ENCODE measurements at regions not wholly inside any gene's neighbourhood (a gene's known extent, or its start where the extent isn't known, plus 50 kb on each side); places are given as distances from the start of the nearest gene placed in this dataset.

DNA sequence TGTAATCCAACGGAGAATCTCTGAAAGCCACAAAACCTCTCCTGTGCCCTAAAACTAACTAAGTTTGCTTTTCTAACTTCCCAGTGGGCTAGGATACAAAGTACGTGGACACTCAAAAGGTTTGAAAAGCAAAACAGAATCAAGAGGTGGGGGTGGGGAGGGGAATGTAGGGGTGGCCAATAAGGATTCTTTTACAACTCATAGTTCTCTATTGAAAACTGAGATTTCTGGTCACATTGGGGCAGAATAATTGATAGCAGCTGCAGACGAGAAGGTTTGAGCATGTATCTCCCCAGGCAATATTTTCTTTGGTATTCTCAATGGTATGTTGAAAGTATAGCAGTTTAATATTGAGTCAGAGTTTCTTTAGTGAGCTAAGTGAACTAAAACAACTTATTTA is 376.7 kb upstream of the CITED2 start:
- Histone ChIP-seq H2AFZ (ENCODE audit: low read depth, low read length, severe bottlenecking) (no peak overlapping the region), H3K4me3 (ENCODE audit: insufficient read depth, low read length, poor library complexity, severe bottlenecking) (no peak overlapping the region), H3K27me3 (ENCODE audit: low read length) (no peaks in the 10 kb centered on the region), H3F3A (ENCODE audit: insufficient read depth) (no peaks in the 10 kb centered on the region), H3K4me2 (ENCODE audit: low read depth, low read length, poor library complexity, severe bottlenecking) (no peak overlapping the region), H3K79me2 (ENCODE audit: insufficient read depth, low read length) (no peaks in the 10 kb centered on the region), H4K20me1 (ENCODE audit: low read depth, low read length) (no peaks in the 10 kb centered on the region), H3K9ac (ENCODE audit: low read length) (no peak overlapping the region), H3K9me3 (ENCODE audit: insufficient read depth, low read length) (no peaks in the 10 kb centered on the region), H3K9me2 (replicated peaks; ENCODE audit: insufficient read depth, low read length) (no peaks in the 10 kb centered on the region), H3K27ac (ENCODE audit: low read depth, low read length) (no peak overlapping the region), H3K36me3 (ENCODE audit: low read length) (no peaks in the 10 kb centered on the region)
- TF ChIP-seq CTCF (IDR thresholded peaks at IDR 0.05; ENCODE audit: insufficient read depth, low read length, poor library complexity, severe bottlenecking) (no peak), EZH2phosphoT487 (conservative IDR thresholded peaks at IDR 0.05; ENCODE audit: low read length) (no peak)

- Histone ChIP-seq H3K9me3 (ENCODE audit: insufficient read depth, low read length) (no peaks in the 10 kb centered on the region), H3K27me3 (ENCODE audit: low read length) (no peaks in the 10 kb centered on the region), H3K9ac (ENCODE audit: low read length) (no peak overlapping the region), H4K20me1 (ENCODE audit: low read depth, low read length) (no peaks in the 10 kb centered on the region), H2AFZ (ENCODE audit: low read depth, low read length, severe bottlenecking) (no peak overlapping the region), H3F3A (ENCODE audit: insufficient read depth) (no peaks in the 10 kb centered on the region), H3K79me2 (ENCODE audit: insufficient read depth, low read length) (no peaks in the 10 kb centered on the region), H3K4me3 (ENCODE audit: insufficient read depth, low read length, poor library complexity, severe bottlenecking) (no peak overlapping the region), H3K27ac (ENCODE audit: low read depth, low read length) (no peak overlapping the region), H3K9me2 (replicated peaks; ENCODE audit: insufficient read depth, low read length) (no peaks in the 10 kb centered on the region), H3K4me2 (ENCODE audit: low read depth, low read length, poor library complexity, severe bottlenecking) (no peak overlapping the region), H3K36me3 (ENCODE audit: low read length) (no peaks in the 10 kb centered on the region)
- TF ChIP-seq CTCF (IDR thresholded peaks at IDR 0.05; ENCODE audit: insufficient read depth, low read length, poor library complexity, severe bottlenecking), result no peak
- no peak for TF ChIP-seq EZH2phosphoT487 (conservative IDR thresholded peaks at IDR 0.05; ENCODE audit: low read length)
Observed at GRCh38 chr6:139748353-139749146, 374.1 kb upstream of the CITED2 start.

DNA sequence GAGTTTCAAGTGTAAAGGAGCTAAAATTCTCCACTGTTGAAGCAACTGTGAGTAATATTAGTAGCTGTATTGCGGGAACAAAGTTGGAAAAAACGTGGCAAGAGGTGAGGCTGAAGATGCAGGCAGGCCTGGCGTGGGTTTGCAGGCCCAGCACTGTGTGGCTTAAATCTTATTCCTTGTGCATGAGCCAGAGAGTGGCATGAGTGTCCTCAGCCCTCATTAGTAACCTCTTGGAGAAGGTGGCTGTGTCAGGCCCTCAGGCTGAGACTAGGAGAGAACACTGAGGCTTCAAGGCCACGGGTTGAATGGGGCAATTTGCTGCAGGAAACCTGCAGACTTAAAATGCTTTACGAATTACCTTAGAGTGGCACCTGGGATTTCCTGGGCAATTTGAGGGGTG is 372.7 kb upstream of the CITED2 start:
- no peaks in the 10 kb centered on the region for H4K20me1 ChIP-seq (ENCODE audit: low read depth, low read length)
- H3K36me3 ChIP-seq (ENCODE audit: low read length), result no peaks in the 10 kb centered on the region
- H3K4me2 ChIP-seq (ENCODE audit: low read depth, low read length, poor library complexity, severe bottlenecking), result no peak overlapping the region
- H3K27me3 ChIP-seq (ENCODE audit: low read length), result no peaks in the 10 kb centered on the region
- H3K4me3 ChIP-seq (ENCODE audit: insufficient read depth, low read length, poor library complexity, severe bottlenecking), result no peak overlapping the region
- H3F3A ChIP-seq (ENCODE audit: insufficient read depth), result no peaks in the 10 kb centered on the region
- no peaks in the 10 kb centered on the region for H3K79me2 ChIP-seq (ENCODE audit: insufficient read depth, low read length)
- no peaks in the 10 kb centered on the region for H3K9me2 ChIP-seq (replicated peaks; ENCODE audit: insufficient read depth, low read length)
- no peak overlapping the region for H3K9ac ChIP-seq (ENCODE audit: low read length)
- no peak overlapping the region for H2AFZ ChIP-seq (ENCODE audit: low read depth, low read length, severe bottlenecking)
- no peak for TF ChIP-seq CTCF (IDR thresholded peaks at IDR 0.05; ENCODE audit: insufficient read depth, low read length, poor library complexity, severe bottlenecking)
- TF ChIP-seq EZH2phosphoT487 (conservative IDR thresholded peaks at IDR 0.05; ENCODE audit: low read length), result no peak
- no peaks in the 10 kb centered on the region for H3K9me3 ChIP-seq (ENCODE audit: insufficient read depth, low read length)
- H3K27ac ChIP-seq (ENCODE audit: low read depth, low read length), result no peak overlapping the region
